HPDE6-E6E7 (cell line): ENCODE measurements at regions not wholly inside any gene's neighbourhood (a gene's known extent, or its start where the extent isn't known, plus 50 kb on each side); places are given as distances from the start of the nearest gene placed in this dataset.
A peak's percentile ranks its signal among the peaks of the same experiment; 100 is the strongest.
"Not testable (repeated sequence)": the region's sequence is repeated elsewhere in the genome, so short reads cannot be mapped to it uniquely, and the experiment has no call there.

Experiments used
- DNase-seq: peaks from one replicate; pipeline ENCODE4 v3.0.0; 2011; ENCODE audit warnings: missing footprints; ENCODE audit errors: extremely low spot score

- no peak for DNase-seq
Measured at GRCh38 chr6:56839533-56840183, 115.2 kb upstream of the BEND6 start.

DNA sequence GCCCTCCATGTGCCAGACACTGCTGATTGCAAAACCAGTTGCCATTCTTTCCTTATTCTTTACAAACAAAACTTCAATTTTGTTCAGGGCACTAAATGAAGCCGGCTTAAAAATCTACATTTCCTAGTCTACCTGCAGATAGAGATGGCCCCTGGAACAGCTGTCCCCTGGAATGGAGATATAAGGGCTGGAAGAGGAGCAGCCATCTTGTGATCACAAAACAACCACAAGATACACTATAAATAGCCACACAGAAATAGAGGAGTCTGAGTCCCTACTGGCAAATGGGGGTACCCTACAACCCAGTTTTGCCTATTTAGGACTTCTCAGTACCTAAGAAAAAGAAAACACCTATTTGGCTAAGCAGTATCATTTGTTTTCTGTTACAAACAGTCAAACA lies 115.9 kb upstream of the BEND6 start:
- no peak for DNase-seq

- DNase-seq: no peak
Measured at GRCh38 chr6:56838016-56838555, 116.8 kb upstream of the BEND6 start.

GRCh38 chr6:56837322-56837894 lies 117.5 kb upstream of the BEND6 start:
- DNase-seq: no peak

GRCh38 chr6:56835612-56836011 lies 119.3 kb upstream of the BEND6 start:
- no peak for DNase-seq

DNA sequence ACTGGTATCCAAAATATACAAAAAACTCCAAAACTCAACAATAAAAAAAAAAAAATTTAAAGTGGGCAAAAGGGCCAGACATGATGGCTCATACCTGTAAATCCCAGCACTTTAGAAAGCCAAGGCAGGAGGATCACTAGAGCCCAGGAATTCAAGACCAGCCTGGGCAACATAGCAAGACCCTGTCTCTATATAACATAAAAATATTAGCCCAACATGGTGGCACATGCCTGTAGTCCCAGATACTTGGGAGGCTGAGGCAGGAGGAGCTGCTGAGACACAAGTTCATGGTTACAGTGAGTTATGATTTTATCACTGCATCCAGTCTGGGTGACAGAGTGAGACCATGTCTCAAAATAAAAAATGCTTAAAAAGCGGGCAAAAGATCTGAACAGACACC lies 121.0 kb upstream of the BEND6 start:
- DNase-seq: no peak

DNA sequence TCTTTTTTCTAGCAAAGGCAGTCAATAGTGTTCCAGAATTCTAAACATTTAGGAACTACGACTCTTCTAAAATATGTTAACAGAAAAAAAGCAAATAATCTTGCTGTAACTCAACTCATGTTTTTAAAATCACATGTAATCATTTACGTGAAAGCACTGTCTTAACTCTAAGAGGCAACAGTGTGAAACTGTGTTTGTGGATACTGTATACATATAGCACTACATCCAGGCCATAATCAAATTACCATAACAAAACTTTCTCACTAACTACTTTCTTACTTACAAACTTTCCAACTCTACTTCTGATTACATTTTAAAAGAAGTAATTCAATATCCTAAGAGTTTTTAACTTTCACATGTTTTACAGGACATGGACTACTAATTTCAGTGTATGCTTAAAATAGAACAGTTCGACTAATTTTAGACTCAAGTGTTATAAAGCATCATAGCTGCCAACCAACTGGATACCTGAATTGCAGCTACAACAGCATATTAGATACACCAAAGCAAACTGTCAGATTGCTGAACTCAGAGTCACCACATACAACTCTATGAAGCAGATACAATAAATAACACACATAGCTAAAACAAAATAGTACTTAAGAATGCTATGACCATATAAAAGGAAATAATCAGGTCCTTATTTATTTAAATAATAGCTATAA lies 121.6 kb upstream of the BEND6 start:
- no peak for DNase-seq

DNA sequence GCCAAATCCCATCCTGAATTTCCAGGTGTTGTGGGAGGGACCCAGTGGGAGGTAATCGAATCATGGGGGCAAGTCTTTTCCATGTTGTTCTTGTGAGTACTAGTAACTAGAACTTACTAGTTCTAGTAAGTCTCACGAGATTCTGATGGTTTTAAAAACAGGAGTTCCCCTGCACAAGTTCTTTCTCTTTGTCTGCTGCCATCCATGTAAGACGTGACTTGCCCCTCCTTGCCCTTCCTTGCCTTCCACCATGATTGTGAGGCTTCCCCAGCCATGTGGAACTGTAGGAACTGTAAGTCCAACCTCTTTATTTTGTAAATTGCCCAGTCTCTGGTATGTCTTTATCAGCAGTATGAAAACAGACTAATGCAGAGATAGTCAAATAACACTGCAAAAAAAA lies 122.7 kb upstream of the BEND6 start:
- no peak for DNase-seq

DNA sequence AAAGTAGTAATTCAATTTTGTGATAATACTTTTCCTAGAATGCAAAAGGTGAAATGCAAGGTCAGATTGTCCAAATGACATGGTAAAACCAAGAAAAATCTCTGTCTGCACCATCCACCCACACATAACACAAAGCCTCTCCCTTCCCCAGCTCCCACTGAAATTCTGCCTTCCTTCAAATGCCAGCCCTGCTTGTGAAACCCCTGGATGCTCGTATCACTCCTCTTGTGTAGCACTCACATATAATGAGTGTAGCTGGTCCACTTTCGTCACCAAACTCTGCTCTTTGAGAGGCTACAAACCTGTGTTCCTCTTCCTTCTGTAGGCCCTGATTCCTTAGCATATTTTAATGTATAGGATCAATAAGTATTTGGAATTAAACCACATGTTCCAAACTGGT lies 123.6 kb upstream of the BEND6 start:
- DNase-seq: no peak

GRCh38 chr6:56827908-56828649 lies 126.8 kb upstream of the BEND6 start:
- no peak for DNase-seq

DNA sequence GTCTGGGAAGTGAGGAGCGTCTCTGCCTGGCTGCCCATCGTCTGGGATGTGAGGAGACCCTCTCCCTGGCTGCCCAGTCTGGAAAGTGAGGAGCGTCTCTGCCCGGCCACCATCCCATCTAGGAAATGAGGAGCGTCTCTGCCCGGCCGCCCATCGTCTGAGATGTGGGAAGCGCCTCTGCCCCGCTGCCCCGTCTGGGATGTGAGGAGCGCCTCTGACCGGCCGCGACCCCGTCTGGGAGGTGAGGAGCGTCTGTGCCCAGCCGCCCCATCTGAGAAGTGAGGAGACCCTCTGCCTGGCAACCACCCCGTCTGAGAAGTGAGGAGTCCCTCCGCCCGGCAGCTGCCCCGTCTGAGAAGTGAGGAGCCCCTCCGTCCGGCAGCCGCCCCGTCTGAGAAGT lies 130.5 kb upstream of the BEND6 start:
- not testable (repeated sequence) for DNase-seq

DNA sequence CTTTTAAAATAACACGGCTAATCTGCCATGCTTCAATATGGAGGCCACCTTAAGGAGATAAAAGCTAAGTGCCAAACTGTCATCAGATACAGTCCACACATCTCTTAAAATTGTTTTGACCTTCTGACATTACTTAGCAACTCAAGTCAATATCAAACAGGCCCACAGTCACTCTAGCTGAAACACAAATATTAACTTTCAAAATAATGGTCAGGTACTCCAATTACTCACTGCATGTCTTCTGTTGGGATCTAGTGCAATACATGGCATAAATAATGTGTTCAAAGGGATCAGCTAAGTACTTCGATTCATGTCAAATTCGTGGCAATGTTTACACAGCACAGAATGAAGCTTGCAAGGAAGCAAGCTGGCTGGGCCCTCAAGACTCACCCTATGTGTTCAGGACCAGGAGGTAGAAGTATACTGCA lies 133.9 kb upstream of the BEND6 start:
- no peak for DNase-seq

DNA sequence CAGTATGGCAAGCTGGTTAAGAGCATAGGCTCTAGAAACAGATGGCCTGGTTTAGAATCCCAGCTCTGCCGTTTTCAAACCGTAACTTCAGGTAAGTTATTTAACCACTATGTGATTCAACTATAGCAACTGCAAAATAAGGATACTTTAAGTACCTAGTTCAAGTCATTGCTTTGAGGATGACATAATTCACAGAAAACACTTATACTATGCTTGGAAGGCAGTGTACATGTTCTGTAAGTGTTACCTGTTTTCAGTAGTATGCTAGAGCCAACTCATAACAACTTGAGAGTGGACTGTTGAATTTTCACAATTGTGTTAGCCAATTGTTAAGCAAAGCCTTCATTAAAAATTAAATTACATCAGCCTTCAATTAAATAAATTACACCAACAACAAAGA lies 134.8 kb upstream of the BEND6 start:
- DNase-seq: no peak

DNA sequence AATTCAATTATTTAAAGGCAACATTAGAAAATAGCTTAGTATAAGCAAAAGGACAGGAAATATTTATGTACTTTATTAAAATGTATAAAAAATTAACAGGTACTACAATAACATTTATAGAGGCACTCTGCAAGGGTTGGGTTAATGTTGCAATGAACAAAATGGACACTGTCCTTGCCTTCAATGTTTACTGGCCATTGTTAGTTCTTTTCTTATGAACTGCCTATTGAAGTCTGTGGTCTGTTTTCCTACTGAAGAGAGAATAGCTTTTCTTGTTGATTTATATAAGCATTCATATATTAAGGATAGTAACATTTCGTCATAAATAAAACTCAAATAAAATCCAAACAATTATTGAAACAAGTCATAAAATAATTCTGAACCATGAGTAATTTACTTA lies 135.3 kb upstream of the BEND6 start:
- DNase-seq: no peak

DNA sequence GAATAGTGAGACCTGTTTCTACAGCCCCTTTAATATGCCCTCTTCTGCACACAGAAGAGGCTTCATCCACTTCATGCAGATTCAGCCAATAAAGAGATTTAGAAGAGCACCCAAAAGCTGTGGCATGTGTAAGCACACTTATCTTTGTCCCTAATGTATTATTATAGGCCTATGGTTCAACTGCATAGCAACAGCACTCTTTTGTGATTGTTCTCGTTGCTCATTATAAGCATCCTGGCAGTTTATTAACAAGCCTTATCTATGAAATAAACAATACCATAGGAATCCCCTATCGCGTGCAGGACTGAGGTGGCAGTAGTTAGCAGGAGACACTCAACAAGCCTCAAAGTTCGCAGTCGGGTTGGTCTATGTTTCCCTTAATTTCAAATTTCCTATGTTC lies 138.5 kb upstream of the BEND6 start:
- DNase-seq: no peak

- no peak for DNase-seq
Measured at GRCh38 chr6:56815436-56815835, 139.5 kb upstream of the BEND6 start.

GRCh38 chr6:56814802-56815201 lies 140.1 kb upstream of the BEND6 start:
- DNase-seq: no peak

DNA sequence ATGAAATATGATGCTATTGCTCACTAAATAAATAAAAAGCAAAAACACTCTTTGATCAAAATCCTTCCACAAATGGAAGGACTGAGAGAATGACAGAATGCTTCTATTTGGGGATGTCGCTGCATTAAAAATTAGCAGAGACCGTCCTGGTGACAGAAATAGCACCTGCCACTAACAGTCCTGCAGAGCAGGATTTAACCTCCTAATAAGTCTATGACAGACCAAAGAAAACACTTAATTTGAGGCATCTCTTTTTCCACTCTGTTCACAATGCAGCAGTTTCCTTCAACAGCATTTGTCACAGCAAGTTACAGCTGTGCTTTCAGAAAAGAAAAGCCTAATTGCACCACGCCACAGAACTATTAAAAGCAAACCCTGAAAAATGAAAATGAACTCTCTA lies 140.6 kb upstream of the BEND6 start:
- DNase-seq: no peak

- not testable (repeated sequence) for DNase-seq
Measured at GRCh38 chr6:56812851-56813250, 142.1 kb upstream of the BEND6 start.

DNA sequence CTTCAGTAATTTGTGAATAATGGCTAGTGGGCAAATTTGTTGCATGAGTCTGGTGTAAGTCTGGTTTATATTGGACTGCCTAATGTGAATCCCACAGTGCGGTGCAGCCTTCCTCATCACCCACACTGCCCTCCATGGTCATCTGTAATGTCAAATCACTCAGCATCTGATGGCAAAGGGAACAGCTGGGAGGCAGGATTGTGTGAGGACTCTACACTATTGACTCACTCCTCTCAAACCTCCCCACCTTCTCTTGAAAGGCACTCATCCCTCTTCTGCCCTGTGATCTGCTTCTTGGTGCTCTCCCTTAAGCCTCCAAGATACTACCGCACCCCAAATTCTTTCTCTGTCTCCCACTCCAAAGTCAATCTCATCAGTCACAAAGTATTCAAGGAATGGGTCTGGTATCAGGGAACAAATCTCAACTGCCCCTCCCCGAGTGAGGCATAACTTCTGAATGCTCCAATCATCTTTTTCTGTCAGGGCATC lies 146.0 kb upstream of the BEND6 start:
- DNase-seq: peak; percentile 6

DNA sequence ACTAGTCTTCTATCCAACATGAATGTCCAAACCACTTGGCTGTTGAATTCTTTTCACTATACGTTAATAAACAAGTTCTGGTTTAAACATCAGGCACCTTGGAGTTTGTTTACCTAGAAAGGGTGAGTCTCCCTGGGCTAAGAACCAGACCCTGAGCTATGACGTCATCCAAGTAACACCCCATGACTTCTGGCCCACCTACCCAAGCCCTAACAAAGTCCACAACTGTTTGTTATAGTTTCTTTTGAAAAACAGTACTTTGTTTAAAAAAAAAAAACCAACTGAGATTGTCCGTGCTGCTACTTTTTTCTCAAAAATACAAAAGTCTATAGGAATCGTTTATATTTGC lies 146.9 kb upstream of the BEND6 start:
- no peak for DNase-seq

DNA sequence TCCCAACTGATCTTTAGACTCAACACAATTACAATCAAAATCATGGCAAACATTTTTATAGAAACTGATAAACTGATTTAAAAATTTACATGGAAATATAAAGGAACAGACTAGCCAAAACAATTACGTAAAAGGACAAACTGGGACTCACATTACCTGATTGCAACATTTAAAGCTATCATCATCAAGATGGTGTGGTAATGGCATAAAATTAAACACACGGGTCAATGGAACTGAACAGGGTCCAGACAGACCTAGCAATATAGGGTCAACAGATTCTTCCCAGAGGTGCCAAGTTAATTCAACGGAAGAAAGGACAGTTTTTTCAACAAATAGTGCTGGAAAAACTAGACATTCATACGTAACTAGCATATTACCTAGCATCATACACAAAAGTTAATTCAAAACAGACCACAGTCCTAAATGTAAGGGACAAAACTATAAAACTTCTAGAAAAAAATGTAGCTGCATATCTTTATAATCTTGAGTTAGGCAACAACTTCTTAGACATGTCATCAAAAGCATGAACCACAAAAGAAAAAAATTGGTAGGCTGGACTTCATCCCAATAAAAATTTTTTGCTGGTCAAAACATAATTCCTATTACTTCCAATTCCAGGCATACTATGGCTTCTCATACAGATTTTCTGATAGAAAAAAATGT lies 147.4 kb upstream of the BEND6 start:
- no peak for DNase-seq
